ENCODE measurements at regions not wholly inside any gene's neighbourhood (a gene's known extent, or its start where the extent isn't known, plus 50 kb on each side); places are given as distances from the start of the nearest gene placed in this dataset.

DNA sequence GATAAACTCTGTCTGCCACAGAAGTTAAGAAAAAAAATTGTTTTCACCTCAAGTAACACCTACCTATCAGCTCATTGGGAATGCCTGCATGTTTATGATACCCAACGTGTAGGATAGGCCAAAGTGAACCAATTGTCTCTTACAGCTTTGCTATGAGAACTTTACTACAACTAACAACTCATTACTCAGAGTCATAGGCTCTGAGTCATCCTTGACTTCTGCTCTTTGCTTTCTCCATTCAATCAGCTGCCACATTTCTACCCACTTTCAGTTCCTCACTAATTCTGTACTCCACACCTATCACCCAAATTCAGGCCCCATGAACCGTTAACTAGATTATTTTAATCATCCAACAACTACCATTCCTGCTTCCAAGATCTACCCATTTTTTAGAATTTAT, 843.9 kb downstream of the TUSC7 start (continued):
- TF ChIP-seq, protein P1, sequence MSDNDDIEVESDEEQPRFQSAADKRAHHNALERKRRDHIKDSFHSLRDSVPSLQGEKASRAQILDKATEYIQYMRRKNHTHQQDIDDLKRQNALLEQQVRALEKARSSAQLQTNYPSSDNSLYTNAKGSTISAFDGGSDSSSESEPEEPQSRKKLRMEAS (IDR thresholded peaks at IDR 0.05), result no peak
- TF ChIP-seq CBX8 (IDR thresholded peaks at IDR 0.05; ENCODE audit: borderline replicate concordance, low read depth, low read length), result no peak
- TF ChIP-seq PHF8 (conservative IDR thresholded peaks at IDR 0.05; ENCODE audit: low read depth, low read length), result no peak
- TF ChIP-seq CHD1 (IDR thresholded peaks at IDR 0.05; ENCODE audit: low read depth, low read length), result no peak
- TF ChIP-seq NANOG (IDR thresholded peaks at IDR 0.05; ENCODE audit: insufficient read depth, low read depth, low read length, poor library complexity, severe bottlenecking), result no peak
- no peak for TF ChIP-seq TAF1 (IDR thresholded peaks at IDR 0.05; ENCODE audit: low read depth, low read length)
- no peak for TF ChIP-seq SIN3A (conservative IDR thresholded peaks at IDR 0.05 in 1 of 2, IDR thresholded peaks at IDR 0.05 in 1 of 2; ENCODE audit: low read depth in 1 of 2, low read length in 2 of 2)
- TF ChIP-seq TBP (IDR thresholded peaks at IDR 0.05; ENCODE audit: low read depth, low read length), result no peak
- TF ChIP-seq BCL11A (IDR thresholded peaks at IDR 0.05; ENCODE audit: low read depth in 2 of 2, low read length in 2 of 2), result no peak
